Embryonic facial prominence (tissue), 1 donor: ENCODE measurements at regions not wholly inside any gene's neighbourhood (a gene's known extent, or its start where the extent isn't known, plus 50 kb on each side); places are given as distances from the start of the nearest gene placed in this dataset.
"Not testable (repeated sequence)": the region's sequence is repeated elsewhere in the genome, so short reads cannot be mapped to it uniquely, and the experiment has no call there.

ENCODE experiments used
- DNase-seq: peaks from one replicate; pipeline ENCODE4 v3.0.0-alpha.2; 2016; ENCODE audit errors: extremely low spot score

DNA sequence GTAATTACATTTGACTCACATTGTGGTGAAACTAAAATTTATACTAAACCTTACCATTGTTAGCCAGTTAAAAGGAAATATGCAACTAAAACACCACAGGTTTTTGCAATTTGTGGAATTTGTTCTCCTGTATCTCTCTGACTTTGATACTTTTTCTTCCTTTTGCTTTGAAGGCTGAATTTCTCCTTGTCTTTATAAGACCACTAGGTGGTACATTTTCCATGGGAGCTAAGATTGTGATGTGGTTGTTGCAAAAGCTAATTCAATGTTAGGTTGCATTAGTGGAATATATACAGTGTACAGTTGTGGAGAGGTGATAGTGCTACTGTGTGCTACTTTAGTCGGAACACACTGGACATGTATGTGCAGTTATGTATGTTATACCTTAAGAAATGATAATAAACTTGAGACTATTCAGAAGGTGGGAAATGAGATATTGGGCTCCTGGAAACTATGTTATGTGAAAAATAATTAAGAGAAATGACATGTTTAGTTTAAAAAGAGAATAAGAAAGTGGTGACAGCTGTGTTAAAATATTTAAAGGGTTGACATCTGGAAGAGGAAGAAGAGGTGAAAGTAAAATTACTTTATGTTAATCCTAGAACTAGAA lies 70.3 kb downstream of the ARL9 start:
- DNase-seq, result peak; percentile 6

- not testable (repeated sequence) for DNase-seq
Measured at GRCh38 chr4:56592417-56592816, 86.8 kb downstream of the ARL9 start.
